ENCODE measurements at regions not wholly inside any gene's neighbourhood (a gene's known extent, or its start where the extent isn't known, plus 50 kb on each side); places are given as distances from the start of the nearest gene placed in this dataset.
"Not testable (repeated sequence)": the region's sequence is repeated elsewhere in the genome, so short reads cannot be mapped to it uniquely, and the experiment has no call there.

- not testable (repeated sequence) for DNase-seq
Observed at GRCh38 chrX:67213686-67214085, 330.1 kb upstream of the AR start.

- DNase-seq = no peak
Observed at GRCh38 chrX:67207912-67208311, 335.9 kb upstream of the AR start.

DNA sequence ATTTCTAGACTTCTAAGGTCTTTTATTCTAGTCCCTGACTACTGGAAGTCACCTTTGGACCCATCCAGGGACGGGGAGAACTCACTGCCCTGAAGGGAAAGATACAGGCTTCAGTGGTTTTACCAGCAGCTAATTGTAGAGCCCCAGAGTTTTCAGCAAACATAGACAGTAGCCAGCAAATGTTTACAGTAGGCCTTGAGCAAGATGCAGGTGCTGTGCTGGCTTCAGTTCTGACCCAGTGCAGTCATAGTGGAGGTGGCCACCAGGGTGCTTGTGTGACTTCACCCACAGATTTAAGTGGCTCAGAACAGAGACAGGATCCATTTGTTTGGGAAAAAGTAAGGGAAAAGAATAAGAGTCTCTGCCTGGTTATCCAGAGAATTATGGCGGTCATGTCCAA, 384.4 kb upstream of the AR start:
- DNase-seq = no peak

- DNase-seq = no peak
Observed at GRCh38 chrX:67114635-67115034, 429.2 kb upstream of the AR start.

DNA sequence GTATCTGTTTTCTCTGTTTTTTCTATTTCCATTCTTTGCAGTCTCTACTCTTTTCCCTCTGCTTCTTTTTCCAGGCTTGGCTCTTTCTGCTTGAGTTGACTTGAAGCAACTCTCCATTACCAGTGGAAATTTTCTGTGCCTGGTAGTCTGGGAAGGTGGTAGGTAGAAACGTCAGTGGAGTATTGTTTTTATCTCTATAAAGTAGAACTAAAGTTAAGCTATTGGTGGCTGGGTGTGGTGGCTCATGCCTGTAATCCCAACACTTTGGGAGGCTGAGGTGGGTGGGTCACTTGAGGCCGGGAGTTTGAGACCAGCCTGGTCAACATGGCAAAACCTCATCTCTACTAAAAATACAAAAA, 438.1 kb upstream of the AR start:
- DNase-seq = no peak

- DNase-seq = no peak
Observed at GRCh38 chrX:67104982-67105757, 438.7 kb upstream of the AR start.

DNA sequence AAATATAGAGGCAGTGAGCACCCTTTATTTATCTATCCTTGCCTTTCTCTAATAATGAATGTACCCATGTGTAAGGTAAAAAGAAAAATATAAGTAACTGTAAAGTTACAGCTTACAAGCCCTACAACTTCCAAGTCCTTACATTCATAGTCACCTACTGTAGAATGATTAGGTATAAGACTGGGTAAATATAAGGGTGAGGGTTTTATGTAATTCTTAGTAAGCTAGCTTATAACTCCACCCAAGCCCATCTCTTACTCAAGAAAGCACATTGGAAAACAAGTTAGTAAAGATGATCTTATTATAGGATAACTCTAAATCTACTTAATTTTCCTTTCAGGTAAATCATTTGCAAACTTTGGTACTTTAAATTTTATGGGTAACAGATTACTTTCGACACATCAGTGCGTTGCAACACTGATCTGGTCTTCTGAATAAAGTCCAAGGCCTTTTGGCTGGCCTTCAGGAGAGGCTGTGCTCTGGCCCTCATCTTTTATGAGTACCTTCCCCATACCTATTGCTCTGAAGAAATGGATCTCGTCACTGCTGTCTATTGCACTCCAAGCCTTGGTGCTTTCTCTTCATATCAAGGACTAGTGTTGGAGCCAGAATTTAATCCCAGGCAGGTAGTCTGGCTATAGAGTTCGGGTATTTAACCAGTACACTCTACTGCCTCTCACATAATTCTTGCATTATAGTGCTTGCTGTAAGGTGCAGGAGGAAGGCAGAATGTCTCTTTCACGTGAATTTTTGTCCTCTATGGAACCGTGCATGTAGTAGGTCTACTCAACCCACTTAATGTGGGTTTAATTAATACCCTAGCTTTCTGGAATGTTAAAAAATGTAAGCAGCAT, 443.6 kb upstream of the AR start:
- no peak for DNase-seq

DNA sequence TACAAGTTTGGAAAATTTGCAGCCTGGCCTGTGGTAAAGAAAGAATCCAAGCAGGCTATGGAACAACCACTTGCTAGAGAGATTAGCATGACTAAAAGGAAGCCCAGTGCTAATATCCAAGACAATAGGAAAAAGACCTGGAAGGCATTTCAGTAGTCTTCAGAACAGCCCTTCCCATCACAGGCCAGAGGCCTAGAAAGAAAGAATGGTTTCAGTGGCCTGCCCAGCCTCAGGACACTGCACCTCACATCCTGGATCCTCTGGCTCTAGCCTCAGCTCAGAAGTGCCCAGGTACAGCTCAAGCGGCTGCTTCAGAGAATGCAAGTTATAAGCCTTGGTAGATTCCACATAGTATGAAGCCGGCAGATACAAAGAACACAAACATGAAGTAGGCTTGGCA, 449.8 kb upstream of the AR start:
- DNase-seq = no peak

GRCh38 chrX:67050760-67051159, 411.9 kb upstream of the EDA2R start:
- DNase-seq = no peak

DNA sequence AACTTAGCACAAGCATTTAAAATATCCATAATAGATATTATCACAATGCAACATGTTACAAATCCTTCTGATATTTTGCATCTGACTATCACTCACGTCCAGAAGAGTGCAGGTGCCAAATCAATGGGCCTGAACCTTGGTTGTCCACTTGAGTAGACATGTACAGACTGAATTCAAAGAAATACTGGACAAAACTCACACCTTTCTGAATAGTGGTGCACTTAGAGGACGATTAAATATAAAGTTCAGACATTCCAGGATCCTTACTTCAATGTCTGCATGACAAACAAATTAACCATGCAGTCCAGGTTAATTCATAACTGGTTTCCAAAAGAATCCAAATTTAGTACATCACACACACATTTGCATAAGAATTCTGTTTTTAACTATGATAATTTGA, 406.0 kb upstream of the EDA2R start:
- DNase-seq = no peak

DNA sequence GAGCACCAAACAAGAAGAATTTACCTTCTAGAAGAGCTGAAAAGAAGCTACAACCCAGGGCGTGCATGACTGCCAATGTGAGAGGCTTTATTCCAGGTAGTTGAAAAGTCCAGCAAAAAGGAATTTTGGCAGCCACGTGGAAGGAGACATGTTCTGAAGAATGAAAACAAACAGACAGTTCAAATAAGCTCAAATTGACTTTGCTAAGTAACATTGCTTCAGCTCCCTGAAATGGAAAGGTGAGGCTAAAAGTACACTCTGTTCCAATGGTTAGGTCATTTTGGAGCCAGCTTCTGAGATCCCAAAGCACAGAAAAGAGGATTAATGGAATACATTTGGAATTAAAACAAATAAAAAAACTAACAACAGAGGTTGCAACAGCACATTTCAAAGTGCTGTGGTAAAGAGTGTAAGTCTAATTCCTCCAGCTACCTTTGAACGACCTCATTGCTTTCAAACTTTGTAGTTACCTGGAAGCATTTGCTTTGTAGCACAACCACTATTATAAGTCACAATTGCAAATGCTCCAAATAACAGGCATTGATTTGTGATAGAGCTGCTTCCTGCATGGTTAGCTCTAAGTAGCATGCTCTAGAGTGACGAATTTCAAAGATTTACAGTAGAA, 405.3 kb upstream of the EDA2R start:
- DNase-seq = no peak

GRCh38 chrX:67004451-67004850, 365.6 kb upstream of the EDA2R start:
- DNase-seq = no peak

DNA sequence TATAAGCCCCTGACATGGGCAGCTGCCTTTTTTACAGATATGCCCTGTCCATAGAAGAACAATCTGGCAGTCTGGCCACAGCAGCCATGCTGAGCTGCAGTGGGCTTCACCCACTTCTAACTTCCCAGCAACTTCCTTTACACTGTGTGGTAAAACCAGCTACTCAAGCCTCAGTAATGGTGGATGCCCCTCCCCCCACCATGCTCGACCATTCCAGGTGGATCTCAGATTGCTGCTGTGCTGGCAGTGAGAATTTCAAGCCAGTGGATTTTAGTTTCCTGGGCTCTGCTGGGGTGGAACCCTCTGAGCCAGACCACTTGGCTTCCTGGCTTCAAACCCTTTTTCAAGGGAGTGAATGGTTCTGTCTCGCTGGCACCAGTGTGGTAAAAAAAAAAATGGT, 355.9 kb upstream of the EDA2R start:
- no peak for DNase-seq

DNA sequence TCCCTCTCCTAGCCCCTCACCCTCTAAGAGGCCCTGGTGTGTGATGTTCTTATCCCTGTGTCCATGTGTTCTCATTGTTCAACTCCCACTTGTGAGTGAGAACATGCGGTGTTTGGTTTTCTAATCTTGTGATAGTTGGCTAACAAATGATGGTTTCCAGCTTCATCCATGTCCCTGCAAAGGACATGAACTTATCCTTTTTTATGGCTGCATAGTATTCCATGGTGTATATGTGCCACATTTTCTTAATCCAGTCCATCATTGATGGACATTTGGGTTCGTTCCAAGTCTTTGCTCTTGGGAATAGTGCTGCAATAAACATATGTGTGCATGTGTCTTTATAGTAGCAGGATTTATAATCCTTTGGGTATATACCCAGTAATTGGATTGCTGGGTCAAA, 353.2 kb upstream of the EDA2R start:
- not testable (repeated sequence) for DNase-seq

GRCh38 chrX:66988331-66988730, 349.5 kb upstream of the EDA2R start:
- DNase-seq = no peak

DNA sequence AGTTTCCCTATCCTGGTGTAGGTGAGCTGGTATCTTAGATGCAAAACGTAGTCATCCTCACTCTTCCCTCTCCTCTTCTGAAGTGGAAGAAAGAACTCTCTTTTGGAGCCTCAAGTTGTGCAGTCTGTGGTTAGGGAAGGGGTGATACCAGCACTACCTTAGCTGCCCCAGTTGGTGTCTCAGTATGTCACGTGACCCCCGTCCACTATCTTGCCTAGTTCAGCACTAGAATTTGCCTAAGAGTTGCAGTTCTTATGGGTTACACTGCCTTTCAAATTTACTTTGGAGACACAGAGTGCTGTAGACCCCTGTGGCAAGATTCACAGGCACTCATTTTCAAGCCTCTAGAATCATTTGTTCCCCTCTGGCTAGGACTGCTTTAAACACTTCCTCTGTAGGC, 322.8 kb upstream of the EDA2R start:
- no peak for DNase-seq

DNA sequence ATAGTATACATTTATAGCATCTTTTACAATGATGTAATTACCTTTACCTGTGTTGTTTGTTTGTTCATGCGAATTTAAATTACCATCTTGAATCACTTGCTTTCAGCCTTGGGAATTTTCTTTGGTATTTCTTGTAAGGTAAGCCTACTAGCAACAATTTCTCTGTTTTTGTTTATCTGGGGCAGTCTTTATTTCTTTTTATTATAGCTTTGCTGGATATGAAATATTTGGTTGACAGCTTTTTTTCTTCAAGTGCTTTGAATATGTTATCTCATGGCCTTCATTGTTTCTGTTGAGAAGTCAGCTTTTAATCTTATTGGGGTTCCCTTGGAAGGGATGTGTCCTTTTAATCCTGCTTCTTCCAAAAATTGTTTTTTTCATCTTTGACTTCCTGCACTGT, 292.8 kb upstream of the EDA2R start:
- DNase-seq = no peak

GRCh38 chrX:66930516-66930915, 291.6 kb upstream of the EDA2R start:
- DNase-seq = not testable (repeated sequence)

DNA sequence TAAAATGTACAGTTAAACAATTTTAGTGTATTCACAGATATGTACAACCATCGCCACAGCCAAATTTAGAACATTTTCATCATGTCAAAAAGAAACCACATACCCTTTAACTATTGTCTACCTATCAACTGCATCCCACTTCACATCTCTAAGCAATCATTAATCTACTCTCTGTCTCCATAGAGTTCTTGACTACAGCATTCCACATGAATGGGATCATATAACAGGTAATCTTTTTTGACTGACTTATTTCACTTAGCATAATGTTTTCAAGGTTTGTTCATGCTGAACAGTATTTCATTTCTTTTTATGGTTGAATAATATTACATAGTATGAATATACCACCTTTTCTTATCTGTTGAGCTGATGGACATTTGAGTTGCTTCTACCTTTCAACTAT, 281.4 kb upstream of the EDA2R start:
- no peak for DNase-seq

- no peak for DNase-seq
Observed at GRCh38 chrX:66919280-66919832, 280.5 kb upstream of the EDA2R start.

DNA sequence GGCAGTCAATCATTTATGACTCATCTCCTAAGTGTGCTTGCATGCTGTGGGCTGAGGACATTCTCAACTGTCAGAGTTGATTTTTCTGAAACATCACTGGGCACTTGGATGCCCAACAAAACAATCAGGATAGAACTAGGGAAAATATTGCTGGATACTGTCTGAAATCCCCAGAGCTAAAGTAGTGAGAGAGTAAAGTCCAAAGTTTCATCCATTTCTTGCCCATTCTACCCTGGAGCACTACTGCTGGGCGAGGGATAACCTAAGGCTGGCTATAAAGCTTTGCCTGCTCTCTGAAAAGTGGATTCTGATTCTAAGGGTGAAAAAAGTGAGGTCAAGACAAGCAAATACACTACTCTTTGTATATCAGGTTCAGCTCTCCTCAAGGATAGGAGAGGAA, 279.6 kb upstream of the EDA2R start:
- DNase-seq = no peak

GRCh38 chrX:66915893-66916292, 277.0 kb upstream of the EDA2R start:
- DNase-seq = no peak

- no peak for DNase-seq
Observed at GRCh38 chrX:66914080-66914479, 275.2 kb upstream of the EDA2R start.
